GM23338 (cell line): ENCODE measurements at regions not wholly inside any gene's neighbourhood (a gene's known extent, or its start where the extent isn't known, plus 50 kb on each side); places are given as distances from the start of the nearest gene placed in this dataset.

Experiments
- ATAC-seq: fragments of 200-7000 bp; cut with Tn5 transposase; 3 replicates; pipeline ENCODE4 v1.9.1; 2020
- DNase-seq: peaks from one replicate; pipeline ENCODE4 v3.0.0-alpha.2; 2015; ENCODE audit warnings: low spot score
- H2AFZ ChIP-seq: fragments of 200-600 bp; sonication (generic); 2 replicates; pipeline ENCODE4 v1.8.0; 2016; ENCODE audit warnings: antibody characterized with exemption, mild to moderate bottlenecking, moderate library complexity
- H3F3A ChIP-seq: fragments of 200-600 bp; sonication (generic); replicated peaks from 2 replicates; pipeline ENCODE4 v1.8.0; 2017; ENCODE audit warnings: antibody characterized with exemption, mixed run types, low read depth
- H3K27ac ChIP-seq: fragments of 200-600 bp; sonication (generic); 2 replicates; pipeline ENCODE4 v1.6.1; 2016; ENCODE audit warnings: low read depth
- H3K27me3 ChIP-seq: fragments of 200-600 bp; sonication (generic); 2 replicates; pipeline ENCODE4 v1.8.0; 2016; ENCODE audit warnings: mild to moderate bottlenecking, mixed run types, moderate library complexity; ENCODE audit not compliant: insufficient read depth
- H3K36me3 ChIP-seq: fragments of 200-600 bp; sonication (generic); 2 replicates; pipeline ENCODE4 v1.8.0; 2016; ENCODE audit warnings: mild to moderate bottlenecking; ENCODE audit not compliant: insufficient read depth
- H3K4me1 ChIP-seq: fragments of 200-600 bp; sonication (generic); 2 replicates; pipeline ENCODE4 v1.8.0; 2016; ENCODE audit warnings: mild to moderate bottlenecking, moderate library complexity; ENCODE audit not compliant: insufficient read depth
- H3K4me2 ChIP-seq: fragments of 200-600 bp; sonication (generic); 2 replicates; pipeline ENCODE4 v1.7.1; 2017; ENCODE audit warnings: mixed run types
- H3K4me3 ChIP-seq: fragments of 200-600 bp; sonication (generic); 2 replicates; pipeline ENCODE4 v1.6.1; 2016; ENCODE audit warnings: mixed run types
- H3K79me2 ChIP-seq: fragments of 200-600 bp; sonication (generic); replicated peaks from 2 replicates; pipeline ENCODE4 v1.8.0; 2017; ENCODE audit warnings: mild to moderate bottlenecking; ENCODE audit not compliant: insufficient read depth
- H3K9me2 ChIP-seq: fragments of 200-600 bp; sonication (generic); 2 replicates; pipeline ENCODE4 v1.8.0; 2017; ENCODE audit not compliant: insufficient read depth
- H4K20me1 ChIP-seq: fragments of 200-600 bp; sonication (generic); replicated peaks from 2 replicates; pipeline ENCODE4 v1.8.0; 2017; ENCODE audit warnings: mild to moderate bottlenecking; ENCODE audit not compliant: insufficient read depth
- H3K27ac Mint-ChIP-seq: 2 replicates; pipeline ENCODE4 v1.8.0; 2020; ENCODE audit warnings: inconsistent platforms, mild to moderate bottlenecking, moderate library complexity, mixed read lengths
- H3K27me3 Mint-ChIP-seq: 3 replicates; pipeline ENCODE4 v1.8.0; 2022; ENCODE audit warnings: low read depth, mild to moderate bottlenecking, moderate library complexity, mixed read lengths, inconsistent platforms; ENCODE audit not compliant: insufficient read depth, poor library complexity
- H3K36me3 Mint-ChIP-seq: 3 replicates; pipeline ENCODE4 v1.8.0; 2021; ENCODE audit warnings: low read depth, mild to moderate bottlenecking, inconsistent platforms, moderate library complexity, mixed read lengths
- H3K4me1 Mint-ChIP-seq: 3 replicates; pipeline ENCODE4 v1.8.0; 2020; ENCODE audit warnings: mild to moderate bottlenecking, inconsistent platforms, mixed read lengths
- H3K4me3 Mint-ChIP-seq: 3 replicates; pipeline ENCODE4 v1.8.0; 2021; ENCODE audit warnings: moderate library complexity, mild to moderate bottlenecking, inconsistent platforms, mixed read lengths
- H3K9me3 Mint-ChIP-seq: 3 replicates; pipeline ENCODE4 v1.8.0; 2020; ENCODE audit warnings: moderate library complexity, mild to moderate bottlenecking, inconsistent platforms, mixed read lengths
- EZH2 ChIP-seq: fragments of 200-600 bp; sonication (generic); IDR thresholded peaks from one replicate; pipeline ENCODE4 v1.8.0; 2017; ENCODE audit warnings: antibody characterized with exemption, mild to moderate bottlenecking, low read depth; ENCODE audit not compliant: unreplicated experiment
- EZH2phosphoT487 ChIP-seq: fragments of 200-600 bp; sonication (generic); IDR thresholded peaks from one replicate; pipeline ENCODE4 v1.8.1; 2018; ENCODE audit warnings: antibody characterized with exemption; ENCODE audit not compliant: unreplicated experiment
- JUNB ChIP-seq: IDR thresholded peaks from one replicate; pipeline ENCODE4 v1.6.1; 2016; ENCODE audit warnings: antibody characterized with exemption; ENCODE audit not compliant: unreplicated experiment
- REST ChIP-seq: IDR thresholded peaks from one replicate; pipeline ENCODE4 v1.6.1; 2018; ENCODE audit warnings: antibody characterized with exemption; ENCODE audit not compliant: unreplicated experiment
- STAT1 ChIP-seq: IDR thresholded peaks from one replicate; pipeline ENCODE4 v1.6.1; 2016; ENCODE audit warnings: antibody characterized with exemption; ENCODE audit not compliant: unreplicated experiment
- ZNF114 ChIP-seq: fragments of 250-450 bp; sonication (Bioruptor Pico); IDR thresholded peaks from 2 replicates; pipeline ENCODE4 v1.5.0; 2020; ENCODE audit warnings: mild to moderate bottlenecking, moderate library complexity
- ZNF331 ChIP-seq: fragments of 250-450 bp; sonication (Bioruptor Pico); IDR thresholded peaks from 2 replicates; pipeline ENCODE4 v1.5.0; 2020; ENCODE audit warnings: low read depth, mild to moderate bottlenecking, moderate library complexity
- TF ChIP-seq, protein P1 (sequence below), 2 experiments: fragments of 200-600 bp in 1 of 2; sonication (generic) in 1 of 2; conservative IDR thresholded peaks; 2 replicates each; pipeline versions ENCODE4 v1.5.1 to v1.6.1; 2016 to 2017; ENCODE audit warnings: antibody characterized with exemption in 2 of 2, low read depth in 2 of 2, mild to moderate bottlenecking in 2 of 2, moderate library complexity in 1 of 2

DNA sequence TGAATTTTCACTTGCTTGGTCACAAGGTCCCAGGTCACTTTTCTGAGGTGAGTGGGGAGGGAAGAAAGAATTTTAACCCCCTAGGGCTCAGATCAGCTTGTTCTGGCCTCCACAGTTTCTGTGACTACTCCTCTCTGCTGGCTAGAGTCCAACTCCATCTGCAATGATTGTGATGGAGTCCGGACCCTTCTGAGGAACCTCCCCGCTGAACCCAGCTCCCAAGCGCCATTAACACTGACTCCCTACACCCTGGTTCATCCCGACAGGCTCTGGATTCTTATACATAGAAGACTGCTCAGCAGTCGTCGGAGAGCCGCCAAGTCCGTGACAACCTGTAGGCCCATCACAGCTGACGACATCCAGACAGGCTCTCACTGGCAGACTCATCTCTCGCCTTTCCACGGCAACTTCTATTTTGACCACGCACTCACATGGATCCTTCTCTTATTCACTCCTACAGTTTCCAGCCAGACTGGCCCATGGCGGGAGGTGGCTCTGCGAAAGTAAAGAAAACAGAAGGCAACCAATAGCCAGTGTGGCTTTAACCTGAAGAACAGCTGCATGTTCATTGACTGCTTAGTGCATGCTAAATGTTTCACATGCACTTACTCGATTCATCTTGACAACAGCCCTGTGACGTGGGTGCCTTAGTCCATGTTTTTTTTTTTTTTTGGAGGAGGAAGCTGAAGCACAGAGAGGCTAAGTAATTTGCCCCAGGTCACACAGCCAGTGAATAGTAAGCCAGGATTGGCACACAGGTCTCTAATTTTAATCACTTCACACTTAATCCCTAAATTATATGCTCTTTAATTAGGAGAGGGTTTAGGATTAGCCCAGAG, 68.0 kb upstream of the PRDM11 start:
- Histone ChIP-seq H3K27ac (no peak overlapping the region), H3K36me3 (no peaks in the 10 kb centered on the region), H3K4me3 (no peak overlapping the region), H3F3A (peaks cover 6% of the 10 kb centered on the region), H4K20me1 (no peaks in the 10 kb centered on the region), H2AFZ (no peak overlapping the region), H3K27me3 (no peaks in the 10 kb centered on the region), H3K9me2 (0 out of 2 replicates have a peak, but pooled peaks cover 4% of the 10 kb centered on the region), H3K4me1 (peaks cover 14% of the 10 kb centered on the region), H3K79me2 (no peaks in the 10 kb centered on the region), H3K4me2 (no peak overlapping the region)
- H3K27ac Mint-ChIP-seq, result no peak overlapping the region
- peaks cover 6% of the 10 kb centered on the region for H3K27me3 Mint-ChIP-seq
- no peak for ATAC-seq
- DNase-seq, result no peak
- H3K36me3 Mint-ChIP-seq, result no peaks in the 10 kb centered on the region
- peaks cover 29% of the 10 kb centered on the region for H3K4me1 Mint-ChIP-seq
- 0 out of 3 replicates have a peak, but pooled peaks cover 7% of the 10 kb centered on the region for H3K9me3 Mint-ChIP-seq
- TF ChIP-seq EZH2phosphoT487 (no peak), ZNF331 (CRISPR knock-in tag) (no peak), ZNF114 (CRISPR knock-in tag) (no peak)
- TF ChIP-seq, protein P1, sequence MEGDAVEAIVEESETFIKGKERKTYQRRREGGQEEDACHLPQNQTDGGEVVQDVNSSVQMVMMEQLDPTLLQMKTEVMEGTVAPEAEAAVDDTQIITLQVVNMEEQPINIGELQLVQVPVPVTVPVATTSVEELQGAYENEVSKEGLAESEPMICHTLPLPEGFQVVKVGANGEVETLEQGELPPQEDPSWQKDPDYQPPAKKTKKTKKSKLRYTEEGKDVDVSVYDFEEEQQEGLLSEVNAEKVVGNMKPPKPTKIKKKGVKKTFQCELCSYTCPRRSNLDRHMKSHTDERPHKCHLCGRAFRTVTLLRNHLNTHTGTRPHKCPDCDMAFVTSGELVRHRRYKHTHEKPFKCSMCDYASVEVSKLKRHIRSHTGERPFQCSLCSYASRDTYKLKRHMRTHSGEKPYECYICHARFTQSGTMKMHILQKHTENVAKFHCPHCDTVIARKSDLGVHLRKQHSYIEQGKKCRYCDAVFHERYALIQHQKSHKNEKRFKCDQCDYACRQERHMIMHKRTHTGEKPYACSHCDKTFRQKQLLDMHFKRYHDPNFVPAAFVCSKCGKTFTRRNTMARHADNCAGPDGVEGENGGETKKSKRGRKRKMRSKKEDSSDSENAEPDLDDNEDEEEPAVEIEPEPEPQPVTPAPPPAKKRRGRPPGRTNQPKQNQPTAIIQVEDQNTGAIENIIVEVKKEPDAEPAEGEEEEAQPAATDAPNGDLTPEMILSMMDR (conservative IDR thresholded peaks at IDR 0.05; ENCODE audit: low read depth in 2 of 2), result no peak
- no peak overlapping the region for H3K4me3 Mint-ChIP-seq

GRCh38 chr11:45079075-45079444, 67.4 kb upstream of the PRDM11 start:
- no peaks in the 10 kb centered on the region for H3K36me3 Mint-ChIP-seq
- H3K27me3 Mint-ChIP-seq, result peaks cover 5% of the 10 kb centered on the region
- Histone ChIP-seq H2AFZ (no peak overlapping the region), H3F3A (peaks cover 6% of the 10 kb centered on the region), H3K9me2 (0 out of 2 replicates have a peak, but pooled peaks cover 4% of the 10 kb centered on the region), H3K4me3 (no peak overlapping the region), H3K36me3 (no peaks in the 10 kb centered on the region), H3K27me3 (no peaks in the 10 kb centered on the region), H3K79me2 (no peaks in the 10 kb centered on the region), H3K4me1 (peaks cover 16% of the 10 kb centered on the region), H4K20me1 (no peaks in the 10 kb centered on the region), H3K4me2 (no peak overlapping the region), H3K27ac (no peak overlapping the region)
- H3K9me3 Mint-ChIP-seq, result 0 out of 3 replicates have a peak, but pooled peaks cover 7% of the 10 kb centered on the region
- TF ChIP-seq EZH2, result no peak
- no peak for TF ChIP-seq STAT1
- no peak for TF ChIP-seq EZH2phosphoT487
- no peak for TF ChIP-seq ZNF331 (CRISPR knock-in tag)
- TF ChIP-seq REST, result no peak
- no peak for TF ChIP-seq JUNB
- no peak overlapping the region for H3K27ac Mint-ChIP-seq
- no peak for ATAC-seq
- H3K4me1 Mint-ChIP-seq, result peaks cover 35% of the 10 kb centered on the region
- H3K4me3 Mint-ChIP-seq, result no peak overlapping the region
- no peak for DNase-seq
